HEK293 (cell line): ENCODE measurements at regions not wholly inside any gene's neighbourhood (a gene's known extent, or its start where the extent isn't known, plus 50 kb on each side); places are given as distances from the start of the nearest gene placed in this dataset.

ENCODE experiments used
- HOXA7 ChIP-seq: sonication (generic); formaldehyde crosslinking; IDR thresholded peaks from 2 replicates; pipeline ENCODE4 v1.8.1; 2022; ENCODE audit warnings: missing genetic modification reagents, borderline replicate concordance
- IKZF3 ChIP-seq: fragments of 450-650 bp; IDR thresholded peaks from 2 replicates; pipeline ENCODE4 v1.5.0; 2018; ENCODE audit warnings: missing biosample characterization, mild to moderate bottlenecking, missing genetic modification characterization, moderate library complexity
- SALL2 ChIP-seq: fragments of 450-650 bp; formaldehyde crosslinking; IDR thresholded peaks from 2 replicates; pipeline ENCODE4 v1.5.0; 2017; ENCODE audit warnings: missing biosample characterization, mild to moderate bottlenecking, missing genetic modification characterization, borderline replicate concordance
- SP3 ChIP-seq: fragments of 450-650 bp; formaldehyde crosslinking; IDR thresholded peaks from 2 replicates; pipeline ENCODE4 v1.5.1; 2016; ENCODE audit warnings: missing biosample characterization, missing genetic modification characterization
- WT1 ChIP-seq: fragments of 450-650 bp; formaldehyde crosslinking; IDR thresholded peaks from 2 replicates; pipeline ENCODE4 v1.5.1; 2016; ENCODE audit warnings: missing biosample characterization, missing genetic modification characterization
- YY1 ChIP-seq: fragments of 450-650 bp; formaldehyde crosslinking; IDR thresholded peaks from 2 replicates; pipeline ENCODE4 v1.5.1; 2018; ENCODE audit warnings: missing biosample characterization, missing genetic modification characterization
- ZEB2 ChIP-seq: fragments of 450-650 bp; formaldehyde crosslinking; IDR thresholded peaks from 2 replicates; pipeline ENCODE4 v1.5.1; 2016; ENCODE audit warnings: missing biosample characterization, missing genetic modification characterization
- ZNF140 ChIP-seq: fragments of 450-650 bp; formaldehyde crosslinking; IDR thresholded peaks from 2 replicates; pipeline ENCODE4 v1.5.1; 2016; ENCODE audit warnings: missing biosample characterization, missing genetic modification characterization
- ZNF146 ChIP-seq: fragments of 450-650 bp; formaldehyde crosslinking; IDR thresholded peaks from 2 replicates; pipeline ENCODE4 v1.5.1; 2016; ENCODE audit warnings: missing biosample characterization, missing genetic modification characterization
- ZNF16 ChIP-seq: fragments of 450-650 bp; formaldehyde crosslinking; IDR thresholded peaks from 2 replicates; pipeline ENCODE4 v1.5.1; 2016; ENCODE audit warnings: low read depth, missing biosample characterization, missing genetic modification characterization
- ZNF169 ChIP-seq: fragments of 450-650 bp; formaldehyde crosslinking; IDR thresholded peaks from 2 replicates; pipeline ENCODE4 v1.5.1; 2016; ENCODE audit warnings: missing biosample characterization, missing genetic modification characterization
- ZNF221 ChIP-seq: fragments of 450-650 bp; formaldehyde crosslinking; IDR thresholded peaks from 2 replicates; pipeline ENCODE4 v1.5.1; 2017; ENCODE audit warnings: missing biosample characterization, missing genetic modification characterization, borderline replicate concordance
- ZNF302 ChIP-seq: fragments of 450-650 bp; formaldehyde crosslinking; IDR thresholded peaks from 2 replicates; pipeline ENCODE4 v1.5.1; 2016; ENCODE audit warnings: missing biosample characterization, missing genetic modification characterization, low read depth
- ZNF324 ChIP-seq: fragments of 450-650 bp; formaldehyde crosslinking; IDR thresholded peaks from 2 replicates; pipeline ENCODE4 v1.5.1; 2016; ENCODE audit warnings: missing biosample characterization, missing genetic modification characterization
- ZNF37A ChIP-seq: fragments of 450-650 bp; IDR thresholded peaks from 2 replicates; pipeline ENCODE4 v1.5.1; 2018; ENCODE audit warnings: missing biosample characterization, missing genetic modification characterization
- ZNF423 ChIP-seq: fragments of 450-650 bp; formaldehyde crosslinking; IDR thresholded peaks from 2 replicates; pipeline ENCODE4 v1.5.1; 2016; ENCODE audit warnings: missing biosample characterization, missing genetic modification characterization
- ZNF501 ChIP-seq: fragments of 450-650 bp; formaldehyde crosslinking; IDR thresholded peaks from 2 replicates; pipeline ENCODE4 v1.5.1; 2016; ENCODE audit warnings: missing biosample characterization, missing genetic modification characterization
- ZNF560 ChIP-seq: fragments of 450-650 bp; formaldehyde crosslinking; IDR thresholded peaks from 2 replicates; pipeline ENCODE4 v1.5.1; 2017; ENCODE audit warnings: missing biosample characterization, missing genetic modification characterization, borderline replicate concordance
- ZNF629 ChIP-seq: fragments of 450-650 bp; formaldehyde crosslinking; IDR thresholded peaks from 2 replicates; pipeline ENCODE4 v1.5.1; 2017; ENCODE audit warnings: missing biosample characterization, missing genetic modification characterization
- ZNF658 ChIP-seq: fragments of 450-650 bp; formaldehyde crosslinking; IDR thresholded peaks from 2 replicates; pipeline ENCODE4; 2016; ENCODE audit warnings: missing biosample characterization, missing genetic modification characterization
- ZNF785 ChIP-seq: fragments of 450-650 bp; formaldehyde crosslinking; IDR thresholded peaks from 2 replicates; pipeline ENCODE4 v1.5.1; 2016; ENCODE audit warnings: missing biosample characterization, missing genetic modification characterization
- ZNF791 ChIP-seq: fragments of 450-650 bp; formaldehyde crosslinking; IDR thresholded peaks from 2 replicates; pipeline ENCODE4 v1.5.1; 2016; ENCODE audit warnings: missing biosample characterization, missing genetic modification characterization
- ZNF837 ChIP-seq: fragments of 450-650 bp; formaldehyde crosslinking; IDR thresholded peaks from 2 replicates; pipeline ENCODE4 v1.5.1; 2016; ENCODE audit warnings: missing biosample characterization, missing genetic modification characterization
- ZNF843 ChIP-seq: fragments of 450-650 bp; formaldehyde crosslinking; IDR thresholded peaks from 2 replicates; pipeline ENCODE4 v1.5.1; 2016; ENCODE audit warnings: missing biosample characterization, missing genetic modification characterization
- TF ChIP-seq, protein P1 (sequence below): fragments of 450-650 bp; formaldehyde crosslinking; IDR thresholded peaks from 2 replicates; pipeline ENCODE4 v1.5.1; 2016; ENCODE audit warnings: missing biosample characterization, missing genetic modification characterization
- TF ChIP-seq, protein P2 (sequence below): fragments of 450-650 bp; IDR thresholded peaks from 2 replicates; pipeline ENCODE4 v1.5.1; 2018; ENCODE audit warnings: missing biosample characterization, mild to moderate bottlenecking, missing genetic modification characterization
- TF ChIP-seq, protein P3 (sequence below): fragments of 450-650 bp; formaldehyde crosslinking; IDR thresholded peaks from 2 replicates; pipeline ENCODE4 v1.5.1; 2016; ENCODE audit warnings: missing biosample characterization, missing genetic modification characterization
- TF ChIP-seq, protein P4 (sequence below): fragments of 450-650 bp; formaldehyde crosslinking; IDR thresholded peaks from 2 replicates; pipeline ENCODE4 v1.5.1; 2016; ENCODE audit warnings: missing biosample characterization, missing genetic modification characterization
- TF ChIP-seq, protein P5 (sequence below): fragments of 450-650 bp; formaldehyde crosslinking; IDR thresholded peaks from 2 replicates; pipeline ENCODE4 v1.5.1; 2016; ENCODE audit warnings: missing biosample characterization, missing genetic modification characterization
- TF ChIP-seq, protein P6 (sequence below): fragments of 450-650 bp; formaldehyde crosslinking; IDR thresholded peaks from 2 replicates; pipeline ENCODE4 v1.5.1; 2016; ENCODE audit warnings: missing biosample characterization, missing genetic modification characterization

DNA sequence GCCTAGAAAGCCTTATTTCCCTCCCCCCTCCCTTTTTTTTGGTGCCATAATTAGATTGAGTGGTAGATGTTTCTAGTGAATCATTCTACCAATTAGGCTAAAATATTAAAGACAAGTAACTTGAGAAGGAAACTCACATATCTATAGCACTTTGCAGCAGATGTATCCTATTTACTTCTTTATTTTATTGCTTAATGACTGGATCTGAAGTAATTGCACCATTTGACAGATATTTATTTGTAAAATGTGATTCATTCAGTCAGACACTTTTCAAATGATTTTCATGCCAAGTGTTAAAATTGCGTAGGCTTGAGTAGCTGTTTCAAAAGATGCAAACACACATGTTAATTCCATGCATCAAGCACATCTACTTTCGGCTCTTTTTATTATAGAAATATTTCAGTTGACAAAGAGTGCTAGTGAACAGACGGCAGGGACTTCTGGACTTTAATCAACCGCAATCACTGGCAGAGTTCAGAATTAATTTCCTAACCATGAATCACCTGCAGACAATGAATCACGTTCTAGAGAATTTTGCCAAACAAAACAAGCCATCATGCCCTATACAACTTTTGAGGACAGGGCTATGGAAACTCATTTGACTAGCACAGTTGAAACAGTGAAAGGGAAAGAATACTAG, 636.8 kb downstream of the MECOM start (continued):
- TF ChIP-seq ZNF324 (tag by site-specific recombination) = no peak
- peak; percentile 77 for TF ChIP-seq WT1 (tag by site-specific recombination)
- TF ChIP-seq ZNF843 (tag by site-specific recombination) = peak; percentile 92
- TF ChIP-seq ZNF16 = no peak
- TF ChIP-seq ZNF37A (tag by site-specific recombination) = no peak
- no peak for TF ChIP-seq ZNF169
- no peak for TF ChIP-seq ZNF140 (tag by site-specific recombination)
- TF ChIP-seq, protein P1, sequence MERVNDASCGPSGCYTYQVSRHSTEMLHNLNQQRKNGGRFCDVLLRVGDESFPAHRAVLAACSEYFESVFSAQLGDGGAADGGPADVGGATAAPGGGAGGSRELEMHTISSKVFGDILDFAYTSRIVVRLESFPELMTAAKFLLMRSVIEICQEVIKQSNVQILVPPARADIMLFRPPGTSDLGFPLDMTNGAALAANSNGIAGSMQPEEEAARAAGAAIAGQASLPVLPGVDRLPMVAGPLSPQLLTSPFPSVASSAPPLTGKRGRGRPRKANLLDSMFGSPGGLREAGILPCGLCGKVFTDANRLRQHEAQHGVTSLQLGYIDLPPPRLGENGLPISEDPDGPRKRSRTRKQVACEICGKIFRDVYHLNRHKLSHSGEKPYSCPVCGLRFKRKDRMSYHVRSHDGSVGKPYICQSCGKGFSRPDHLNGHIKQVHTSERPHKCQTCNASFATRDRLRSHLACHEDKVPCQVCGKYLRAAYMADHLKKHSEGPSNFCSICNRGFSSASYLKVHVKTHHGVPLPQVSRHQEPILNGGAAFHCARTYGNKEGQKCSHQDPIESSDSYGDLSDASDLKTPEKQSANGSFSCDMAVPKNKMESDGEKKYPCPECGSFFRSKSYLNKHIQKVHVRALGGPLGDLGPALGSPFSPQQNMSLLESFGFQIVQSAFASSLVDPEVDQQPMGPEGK (tag by site-specific recombination) = 0 out of 2 replicates have a peak, but pooled peaks have one; percentile 36
- TF ChIP-seq HOXA7 (CRISPR knock-in tag) = no peak
- TF ChIP-seq, protein P2, sequence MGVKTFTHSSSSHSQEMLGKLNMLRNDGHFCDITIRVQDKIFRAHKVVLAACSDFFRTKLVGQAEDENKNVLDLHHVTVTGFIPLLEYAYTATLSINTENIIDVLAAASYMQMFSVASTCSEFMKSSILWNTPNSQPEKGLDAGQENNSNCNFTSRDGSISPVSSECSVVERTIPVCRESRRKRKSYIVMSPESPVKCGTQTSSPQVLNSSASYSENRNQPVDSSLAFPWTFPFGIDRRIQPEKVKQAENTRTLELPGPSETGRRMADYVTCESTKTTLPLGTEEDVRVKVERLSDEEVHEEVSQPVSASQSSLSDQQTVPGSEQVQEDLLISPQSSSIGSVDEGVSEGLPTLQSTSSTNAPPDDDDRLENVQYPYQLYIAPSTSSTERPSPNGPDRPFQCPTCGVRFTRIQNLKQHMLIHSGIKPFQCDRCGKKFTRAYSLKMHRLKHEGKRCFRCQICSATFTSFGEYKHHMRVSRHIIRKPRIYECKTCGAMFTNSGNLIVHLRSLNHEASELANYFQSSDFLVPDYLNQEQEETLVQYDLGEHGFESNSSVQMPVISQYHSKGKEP (tag by site-specific recombination) = peak; percentile 72
- TF ChIP-seq ZEB2 (tag by site-specific recombination) = peak; percentile 98
- no peak for TF ChIP-seq ZNF501
- TF ChIP-seq ZNF302 = no peak
- TF ChIP-seq, protein P3, sequence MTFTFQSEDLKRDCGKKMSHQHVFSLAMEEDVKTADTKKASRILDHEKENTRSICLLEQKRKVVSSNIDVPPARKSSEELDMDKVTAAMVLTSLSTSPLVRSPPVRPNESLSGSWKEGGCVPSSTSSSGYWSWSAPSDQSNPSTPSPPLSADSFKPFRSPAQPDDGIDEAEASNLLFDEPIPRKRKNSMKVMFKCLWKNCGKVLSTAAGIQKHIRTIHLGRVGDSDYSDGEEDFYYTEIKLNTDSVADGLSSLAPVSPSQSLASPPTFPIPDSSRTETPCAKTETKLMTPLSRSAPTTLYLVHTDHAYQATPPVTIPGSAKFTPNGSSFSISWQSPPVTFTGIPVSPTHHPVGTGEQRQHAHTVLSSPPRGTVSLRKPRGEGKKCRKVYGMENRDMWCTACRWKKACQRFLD (tag by site-specific recombination) = no peak
- TF ChIP-seq IKZF3 = peak; percentile 29; the same call in 1 of the 2 replicates
- no peak; the same call in 1 of the 2 replicates for TF ChIP-seq YY1
- no peak for TF ChIP-seq ZNF837
- no peak for TF ChIP-seq ZNF785
- no peak for TF ChIP-seq SALL2 (tag by site-specific recombination)
- TF ChIP-seq ZNF791 (tag by site-specific recombination) = no peak
- no peak; the same call in 1 of the 2 replicates for TF ChIP-seq ZNF146
- TF ChIP-seq, protein P4, sequence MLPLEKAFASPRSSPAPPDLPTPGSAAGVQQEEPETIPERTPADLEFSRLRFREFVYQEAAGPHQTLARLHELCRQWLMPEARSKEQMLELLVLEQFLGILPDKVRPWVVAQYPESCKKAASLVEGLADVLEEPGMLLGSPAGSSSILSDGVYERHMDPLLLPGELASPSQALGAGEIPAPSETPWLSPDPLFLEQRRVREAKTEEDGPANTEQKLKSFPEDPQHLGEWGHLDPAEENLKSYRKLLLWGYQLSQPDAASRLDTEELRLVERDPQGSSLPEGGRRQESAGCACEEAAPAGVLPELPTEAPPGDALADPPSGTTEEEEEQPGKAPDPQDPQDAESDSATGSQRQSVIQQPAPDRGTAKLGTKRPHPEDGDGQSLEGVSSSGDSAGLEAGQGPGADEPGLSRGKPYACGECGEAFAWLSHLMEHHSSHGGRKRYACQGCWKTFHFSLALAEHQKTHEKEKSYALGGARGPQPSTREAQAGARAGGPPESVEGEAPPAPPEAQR (tag by site-specific recombination) = no peak
- no peak for TF ChIP-seq ZNF221 (tag by site-specific recombination)
- TF ChIP-seq ZNF423 = no peak
- no peak for TF ChIP-seq ZNF658 (tag by site-specific recombination)
- TF ChIP-seq, protein P5, sequence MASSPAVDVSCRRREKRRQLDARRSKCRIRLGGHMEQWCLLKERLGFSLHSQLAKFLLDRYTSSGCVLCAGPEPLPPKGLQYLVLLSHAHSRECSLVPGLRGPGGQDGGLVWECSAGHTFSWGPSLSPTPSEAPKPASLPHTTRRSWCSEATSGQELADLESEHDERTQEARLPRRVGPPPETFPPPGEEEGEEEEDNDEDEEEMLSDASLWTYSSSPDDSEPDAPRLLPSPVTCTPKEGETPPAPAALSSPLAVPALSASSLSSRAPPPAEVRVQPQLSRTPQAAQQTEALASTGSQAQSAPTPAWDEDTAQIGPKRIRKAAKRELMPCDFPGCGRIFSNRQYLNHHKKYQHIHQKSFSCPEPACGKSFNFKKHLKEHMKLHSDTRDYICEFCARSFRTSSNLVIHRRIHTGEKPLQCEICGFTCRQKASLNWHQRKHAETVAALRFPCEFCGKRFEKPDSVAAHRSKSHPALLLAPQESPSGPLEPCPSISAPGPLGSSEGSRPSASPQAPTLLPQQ (tag by site-specific recombination) = 0 out of 2 replicates have a peak, but pooled peaks have one; percentile 48
- peak; percentile 89 for TF ChIP-seq ZNF629 (tag by site-specific recombination)
- TF ChIP-seq, protein P6, sequence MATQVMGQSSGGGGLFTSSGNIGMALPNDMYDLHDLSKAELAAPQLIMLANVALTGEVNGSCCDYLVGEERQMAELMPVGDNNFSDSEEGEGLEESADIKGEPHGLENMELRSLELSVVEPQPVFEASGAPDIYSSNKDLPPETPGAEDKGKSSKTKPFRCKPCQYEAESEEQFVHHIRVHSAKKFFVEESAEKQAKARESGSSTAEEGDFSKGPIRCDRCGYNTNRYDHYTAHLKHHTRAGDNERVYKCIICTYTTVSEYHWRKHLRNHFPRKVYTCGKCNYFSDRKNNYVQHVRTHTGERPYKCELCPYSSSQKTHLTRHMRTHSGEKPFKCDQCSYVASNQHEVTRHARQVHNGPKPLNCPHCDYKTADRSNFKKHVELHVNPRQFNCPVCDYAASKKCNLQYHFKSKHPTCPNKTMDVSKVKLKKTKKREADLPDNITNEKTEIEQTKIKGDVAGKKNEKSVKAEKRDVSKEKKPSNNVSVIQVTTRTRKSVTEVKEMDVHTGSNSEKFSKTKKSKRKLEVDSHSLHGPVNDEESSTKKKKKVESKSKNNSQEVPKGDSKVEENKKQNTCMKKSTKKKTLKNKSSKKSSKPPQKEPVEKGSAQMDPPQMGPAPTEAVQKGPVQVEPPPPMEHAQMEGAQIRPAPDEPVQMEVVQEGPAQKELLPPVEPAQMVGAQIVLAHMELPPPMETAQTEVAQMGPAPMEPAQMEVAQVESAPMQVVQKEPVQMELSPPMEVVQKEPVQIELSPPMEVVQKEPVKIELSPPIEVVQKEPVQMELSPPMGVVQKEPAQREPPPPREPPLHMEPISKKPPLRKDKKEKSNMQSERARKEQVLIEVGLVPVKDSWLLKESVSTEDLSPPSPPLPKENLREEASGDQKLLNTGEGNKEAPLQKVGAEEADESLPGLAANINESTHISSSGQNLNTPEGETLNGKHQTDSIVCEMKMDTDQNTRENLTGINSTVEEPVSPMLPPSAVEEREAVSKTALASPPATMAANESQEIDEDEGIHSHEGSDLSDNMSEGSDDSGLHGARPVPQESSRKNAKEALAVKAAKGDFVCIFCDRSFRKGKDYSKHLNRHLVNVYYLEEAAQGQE (tag by site-specific recombination) = no peak
- no peak for TF ChIP-seq ZNF560 (tag by site-specific recombination)
- TF ChIP-seq SP3 (tag by site-specific recombination) = peak; percentile 30; the same call in 1 of the 2 replicates
